Ishikawa (cell line): ENCODE measurements at regions not wholly inside any gene's neighbourhood (a gene's known extent, or its start where the extent isn't known, plus 50 kb on each side); places are given as distances from the start of the nearest gene placed in this dataset.

Experiments
- CEBPB ChIP-seq: IDR thresholded peaks from 2 replicates; pipeline ENCODE4 v1.6.1; 2012
- EP300 ChIP-seq: IDR thresholded peaks from 2 replicates; pipeline ENCODE4 v1.6.1; 2012; ENCODE audit warnings: borderline replicate concordance
- FOXM1 ChIP-seq: IDR thresholded peaks from 2 replicates; pipeline ENCODE4 v1.6.1; 2012; ENCODE audit warnings: low read depth, borderline replicate concordance
- RAD21 ChIP-seq: IDR thresholded peaks from 2 replicates; pipeline ENCODE4 v1.6.1; 2012; ENCODE audit warnings: low read depth
- YY1 ChIP-seq: IDR thresholded peaks from 2 replicates; pipeline ENCODE4 v1.6.1; 2012; ENCODE audit warnings: low read depth
- TF ChIP-seq, protein P1 (sequence below): IDR thresholded peaks from 2 replicates; pipeline ENCODE4 v1.6.1; 2012

DNA sequence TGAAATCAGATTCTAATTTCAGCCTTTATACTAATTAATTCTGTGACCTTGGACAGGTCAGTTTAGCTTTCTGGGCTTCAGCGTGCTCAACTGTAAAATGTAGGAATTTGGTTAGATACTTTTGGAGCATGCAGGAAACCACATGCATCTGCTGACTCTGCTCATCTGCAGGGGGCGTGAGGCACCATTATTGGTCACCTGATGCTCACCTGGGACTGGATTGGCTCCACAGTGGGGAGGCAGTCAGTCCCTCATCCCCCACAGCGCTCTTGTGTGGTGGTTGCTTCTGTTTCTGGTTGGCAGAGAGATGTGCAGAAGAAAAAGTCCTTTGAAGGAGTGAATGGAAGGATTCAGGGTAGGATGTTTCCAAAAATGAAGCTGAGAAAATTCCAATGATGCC, 150.9 kb upstream of the MTPN start:
- TF ChIP-seq, protein P1, sequence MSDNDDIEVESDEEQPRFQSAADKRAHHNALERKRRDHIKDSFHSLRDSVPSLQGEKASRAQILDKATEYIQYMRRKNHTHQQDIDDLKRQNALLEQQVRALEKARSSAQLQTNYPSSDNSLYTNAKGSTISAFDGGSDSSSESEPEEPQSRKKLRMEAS = no peak
- TF ChIP-seq CEBPB (no peak), EP300 (no peak), RAD21 (no peak), FOXM1 (no peak), YY1 (no peak)
